ENCODE measurements at regions not wholly inside any gene's neighbourhood (a gene's known extent, or its start where the extent isn't known, plus 50 kb on each side); places are given as distances from the start of the nearest gene placed in this dataset.
"Not testable (repeated sequence)": the region's sequence is repeated elsewhere in the genome, so short reads cannot be mapped to it uniquely, and the experiment has no call there.

DNA sequence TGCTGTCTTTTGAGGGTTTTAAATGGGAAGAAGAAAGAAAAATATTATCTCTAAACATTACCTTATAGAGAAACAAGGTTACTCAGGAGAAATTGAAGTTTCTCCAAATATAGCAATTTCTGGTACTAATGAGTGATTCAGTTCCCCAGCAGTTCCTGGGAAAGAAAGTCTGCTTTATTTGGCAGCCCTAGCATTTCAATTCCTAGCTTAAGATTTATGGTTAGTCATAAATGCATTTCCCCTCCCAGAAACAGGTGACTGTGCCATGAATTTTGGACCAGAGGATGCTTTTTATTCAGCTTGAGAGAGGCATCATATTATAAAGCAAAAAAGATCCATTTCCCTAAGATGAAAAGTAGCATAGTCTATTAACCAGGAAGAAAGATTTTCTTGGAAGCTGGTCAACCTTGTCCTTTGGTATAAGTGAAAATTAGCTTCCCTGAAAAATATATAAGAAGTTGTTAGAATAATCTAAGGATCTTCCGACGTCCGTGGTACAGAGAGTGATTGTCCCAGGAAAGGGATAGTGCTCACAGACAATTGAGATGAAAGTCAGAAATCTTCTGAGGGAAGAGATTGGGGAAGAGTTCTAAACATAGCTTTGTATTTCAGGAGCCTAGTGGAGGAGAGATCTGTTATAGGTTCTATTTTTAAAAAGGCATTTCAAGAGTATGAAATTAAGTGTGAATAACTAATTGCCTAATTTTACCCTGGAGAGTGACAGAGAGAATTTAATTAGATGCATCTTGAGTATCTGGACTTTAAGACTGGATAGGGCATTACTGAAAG lies 164.9 kb downstream of the ESM1 start:
- no peak for DNase-seq

DNA sequence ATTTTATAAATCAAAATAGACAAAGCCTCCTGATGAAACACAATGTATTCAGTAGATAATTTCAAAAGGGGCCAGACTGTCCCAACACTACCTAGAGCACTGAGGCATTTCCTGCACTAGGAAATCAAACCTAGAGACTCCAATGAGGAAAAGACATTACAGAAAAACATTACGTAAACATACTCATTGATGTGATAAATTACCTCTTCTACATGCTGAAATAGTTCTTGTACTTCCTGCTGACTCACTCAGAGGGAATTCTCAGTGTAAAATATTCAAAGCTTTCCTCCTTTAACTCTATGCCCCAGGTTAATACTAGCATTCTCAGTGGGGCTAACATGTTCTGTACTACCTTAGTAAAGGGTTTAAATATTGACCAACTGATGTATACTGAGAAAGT lies 178.0 kb downstream of the ESM1 start:
- DNase-seq: no peak

DNA sequence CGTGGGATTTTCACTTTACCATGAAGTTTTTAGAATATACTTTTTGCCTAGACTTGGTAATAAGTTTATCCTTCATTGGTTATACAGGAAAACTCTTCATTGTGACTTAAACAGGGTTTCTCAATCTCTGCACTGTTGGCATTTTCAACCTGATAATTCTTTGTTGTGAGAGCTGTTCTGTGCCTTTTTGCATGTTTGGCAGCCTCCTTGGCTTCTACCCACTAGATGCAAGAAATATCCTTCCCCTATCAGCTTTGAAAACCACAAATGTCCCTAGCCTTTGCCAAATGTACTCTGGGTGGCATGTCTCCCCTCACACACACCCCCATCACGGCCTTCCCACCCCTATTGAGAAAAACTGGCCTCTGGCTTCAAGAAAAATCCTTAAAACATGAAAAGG lies 180.9 kb downstream of the ESM1 start:
- DNase-seq: no peak

DNA sequence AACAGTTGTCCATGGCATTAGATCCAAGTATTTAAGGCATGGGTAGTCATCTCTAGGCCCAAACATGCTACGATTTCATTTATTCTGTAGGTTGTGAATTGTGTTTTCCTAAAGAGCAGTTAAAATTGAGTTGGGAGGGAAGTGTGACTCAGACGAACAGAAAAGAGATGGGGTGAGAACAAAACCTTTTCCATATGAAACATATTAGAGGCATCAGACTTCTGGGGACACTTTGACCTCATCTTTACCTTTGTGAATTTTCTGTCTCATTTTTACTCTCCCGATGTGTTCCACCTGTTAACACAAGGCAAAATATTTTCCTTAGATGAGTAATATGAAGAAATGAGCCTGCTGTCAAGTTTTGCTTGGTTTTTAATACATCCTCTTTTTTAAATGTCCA lies 181.3 kb downstream of the ESM1 start:
- no peak for DNase-seq

DNA sequence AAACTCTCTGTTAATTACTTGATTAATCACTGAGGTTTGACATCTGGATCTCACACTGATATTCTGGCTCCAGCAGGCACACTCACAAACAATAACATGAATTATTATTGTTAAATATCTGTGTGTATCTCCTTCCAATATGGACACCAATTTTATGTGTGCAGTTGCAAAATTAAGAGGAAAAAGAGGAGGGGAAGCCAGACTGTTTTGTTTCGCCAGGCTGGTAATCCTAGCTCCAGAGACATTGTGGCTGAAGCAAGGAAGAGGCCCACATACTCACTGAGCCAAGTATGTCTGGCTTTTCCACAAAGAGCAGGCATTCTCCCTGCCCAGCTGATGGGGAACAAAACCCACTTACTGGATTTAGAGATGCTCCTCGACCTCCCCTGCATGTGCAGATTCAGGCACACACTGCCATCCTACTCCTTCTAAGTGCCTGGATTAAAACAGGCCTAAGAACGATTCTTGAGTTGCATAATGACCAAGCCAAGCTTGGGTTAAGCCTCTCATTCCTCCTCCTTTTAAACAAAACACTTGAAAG lies 181.9 kb downstream of the ESM1 start:
- DNase-seq: no peak

DNA sequence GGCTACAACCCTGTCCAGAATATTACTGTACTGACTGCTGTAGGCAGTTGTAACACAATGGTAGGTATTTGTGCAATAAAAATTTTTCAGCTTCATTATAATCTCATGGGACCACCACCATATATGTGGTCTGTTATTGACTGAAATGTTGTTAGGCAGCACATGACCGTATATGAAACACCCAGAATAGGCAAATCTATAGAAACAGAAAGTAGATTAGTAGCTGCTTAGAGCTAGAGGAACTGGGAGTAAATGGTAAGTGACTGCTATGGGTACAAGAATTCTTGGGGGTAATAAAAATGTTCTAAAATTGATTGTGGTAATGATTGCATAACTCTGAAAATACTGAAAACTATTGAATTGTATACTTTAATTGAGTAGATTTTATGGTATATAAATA lies 185.7 kb downstream of the ESM1 start:
- no peak for DNase-seq

DNA sequence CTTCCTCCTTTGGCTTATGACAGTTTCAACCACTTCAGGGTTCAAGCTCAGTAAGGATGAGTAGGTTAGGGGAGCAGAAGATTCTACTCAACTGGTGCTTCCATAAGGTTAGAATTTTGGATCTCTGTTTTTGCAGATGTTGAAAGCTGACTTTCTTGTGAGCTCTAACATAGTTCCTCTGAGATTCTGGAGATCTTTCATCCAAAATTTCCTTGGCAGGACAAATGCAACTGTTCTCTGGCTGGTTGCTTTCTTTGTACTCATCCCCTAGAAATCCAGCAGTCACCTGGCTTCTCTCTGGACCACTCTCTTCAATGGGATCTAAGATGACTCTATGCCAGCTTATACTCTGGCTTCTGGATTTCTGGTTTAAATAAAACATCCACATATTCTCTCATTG lies 189.6 kb downstream of the ESM1 start:
- no peak for DNase-seq

DNA sequence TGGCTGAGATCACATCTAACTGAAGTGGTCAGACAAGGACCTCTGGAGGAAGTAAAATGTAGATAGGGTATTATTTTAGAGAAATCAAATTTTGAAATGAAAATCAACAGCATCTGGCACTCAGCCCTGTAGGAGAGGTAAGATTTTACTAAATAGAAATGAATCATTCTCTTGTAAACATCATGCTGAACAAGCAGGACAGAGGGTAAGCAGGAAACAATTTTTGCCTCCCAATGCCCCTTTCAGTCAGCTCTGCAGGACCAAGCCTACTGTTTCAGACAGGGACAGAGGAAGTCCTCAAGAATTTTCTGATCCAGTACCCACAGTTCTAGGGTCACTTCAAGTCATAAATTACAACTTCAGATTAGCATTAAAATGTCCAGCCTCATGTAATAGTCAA lies 190.1 kb downstream of the ESM1 start:
- DNase-seq: no peak

DNA sequence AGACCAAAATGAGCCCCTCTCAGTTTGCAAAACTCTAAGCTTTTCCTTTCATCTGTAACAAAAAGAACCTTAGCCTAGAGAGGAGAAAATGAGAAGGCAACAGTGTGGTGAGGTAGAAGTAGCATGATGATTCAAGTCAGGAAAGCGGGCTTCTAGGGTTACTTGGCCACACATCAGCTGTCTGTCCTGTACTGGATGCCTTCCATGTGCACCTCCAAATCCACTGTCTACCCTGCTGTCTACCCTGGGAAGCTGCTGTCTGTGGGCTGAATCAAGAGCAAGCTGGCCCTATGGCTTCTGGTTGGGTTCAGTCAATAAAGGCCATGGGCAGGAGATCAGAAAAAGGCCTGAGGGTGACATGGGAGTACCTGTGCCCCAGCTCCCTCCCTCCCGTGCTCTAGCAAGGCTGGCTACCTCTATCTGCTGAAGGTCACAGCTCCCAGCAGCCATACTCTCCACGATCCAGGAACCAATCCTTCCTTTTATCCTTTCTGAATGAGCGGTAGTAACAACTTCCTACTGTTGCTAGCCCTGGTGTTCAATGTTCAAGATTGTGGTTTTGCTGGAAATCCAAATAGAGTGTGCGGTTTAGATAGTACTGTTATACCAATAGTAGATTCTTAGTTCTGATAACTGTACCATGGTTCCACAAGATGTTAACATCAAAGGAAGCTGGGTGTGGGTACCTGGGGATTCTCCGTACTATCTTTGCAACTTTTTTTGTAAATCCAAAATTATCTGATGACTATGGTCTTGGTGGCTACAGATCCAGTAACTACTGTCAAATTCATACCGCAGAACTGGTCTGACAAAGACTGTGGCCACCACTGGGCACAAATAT lies 191.0 kb downstream of the ESM1 start:
- no peak for DNase-seq

DNA sequence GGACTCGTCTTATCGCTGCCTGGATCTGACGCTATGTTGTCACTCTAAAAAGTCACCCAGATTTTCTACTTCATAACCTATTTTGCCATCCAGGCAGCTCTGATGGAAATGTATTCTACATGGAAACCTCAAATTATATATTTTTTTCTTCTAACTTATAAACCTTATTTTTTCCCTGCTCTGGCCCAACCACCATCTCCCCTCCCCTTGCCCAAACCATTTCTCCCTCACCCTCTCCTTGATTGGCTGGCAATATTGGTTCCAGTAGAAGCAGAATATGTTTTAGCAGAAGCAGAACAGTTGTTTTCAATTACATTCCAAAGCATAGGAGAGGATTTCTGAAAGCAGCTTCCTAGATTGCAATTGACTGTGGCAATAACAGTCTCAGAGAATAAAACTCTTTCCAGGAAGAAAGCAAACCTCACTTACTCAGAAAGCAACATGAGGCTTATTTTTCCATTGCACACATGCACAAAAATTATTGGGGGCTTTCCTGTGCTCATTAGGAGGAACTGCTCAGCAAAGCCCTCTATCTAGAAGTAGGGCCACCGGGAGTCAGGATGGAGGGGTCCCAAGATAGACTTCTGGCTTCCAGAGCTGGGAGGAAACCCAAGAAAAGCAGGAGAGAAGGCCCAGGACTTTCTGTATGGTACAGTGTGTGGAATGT lies 191.8 kb downstream of the ESM1 start:
- no peak for DNase-seq

DNA sequence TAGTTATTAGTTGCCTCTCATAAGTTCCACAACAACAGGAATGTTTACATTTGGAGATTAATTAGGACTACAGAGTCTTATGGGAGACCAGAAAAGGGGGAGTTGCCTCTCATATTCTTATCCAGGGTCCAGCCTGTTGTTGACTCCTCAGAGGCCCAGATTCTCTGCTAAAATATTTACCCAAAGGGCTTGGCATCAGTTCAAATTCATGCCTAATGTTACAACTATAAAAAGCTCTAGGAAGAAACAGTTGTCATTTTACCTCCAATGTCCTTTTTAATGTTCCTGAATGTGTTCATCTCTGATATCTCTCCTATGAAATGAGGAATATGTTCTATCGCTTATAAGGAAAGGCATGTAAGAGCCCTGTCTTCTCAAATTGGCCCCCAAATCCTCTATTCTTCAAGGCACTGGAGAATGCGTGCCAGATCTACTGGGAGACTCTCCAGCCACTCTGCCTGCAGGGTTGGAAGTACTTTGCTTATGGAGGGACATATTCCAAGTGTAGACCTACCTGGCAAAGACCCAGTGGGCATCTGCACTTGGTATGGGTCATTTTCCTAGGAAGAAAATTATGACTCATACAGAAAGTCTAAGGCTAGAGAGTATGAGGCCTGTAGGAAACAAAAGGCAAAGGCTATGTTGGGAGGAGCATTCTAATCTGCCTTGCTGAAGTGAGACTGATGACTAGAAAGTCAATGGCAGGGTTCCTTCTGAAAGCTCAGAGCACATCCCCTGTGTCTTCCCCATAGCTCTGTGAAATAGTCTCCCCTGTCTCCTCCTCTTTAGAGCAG lies 192.6 kb downstream of the ESM1 start:
- no peak for DNase-seq

DNA sequence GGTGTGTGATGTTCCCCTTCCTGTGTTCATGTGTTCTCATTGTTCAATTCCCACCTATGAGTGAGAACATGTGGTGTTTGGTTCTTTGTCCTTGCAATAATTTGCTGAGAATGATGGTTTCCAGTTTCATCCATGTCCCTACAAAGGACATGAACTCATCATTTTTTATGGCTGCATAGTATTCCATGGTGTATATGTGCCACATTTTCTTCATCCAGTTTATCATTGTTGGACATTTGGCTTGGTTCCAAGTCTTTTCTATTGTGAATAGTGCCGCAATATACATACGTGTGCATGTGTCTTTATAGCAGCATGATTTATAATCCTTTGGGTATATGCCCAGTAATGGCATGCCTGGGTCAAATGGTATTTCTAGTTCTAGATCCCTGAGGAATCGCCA lies 197.5 kb downstream of the ESM1 start:
- DNase-seq: not testable (repeated sequence)

DNA sequence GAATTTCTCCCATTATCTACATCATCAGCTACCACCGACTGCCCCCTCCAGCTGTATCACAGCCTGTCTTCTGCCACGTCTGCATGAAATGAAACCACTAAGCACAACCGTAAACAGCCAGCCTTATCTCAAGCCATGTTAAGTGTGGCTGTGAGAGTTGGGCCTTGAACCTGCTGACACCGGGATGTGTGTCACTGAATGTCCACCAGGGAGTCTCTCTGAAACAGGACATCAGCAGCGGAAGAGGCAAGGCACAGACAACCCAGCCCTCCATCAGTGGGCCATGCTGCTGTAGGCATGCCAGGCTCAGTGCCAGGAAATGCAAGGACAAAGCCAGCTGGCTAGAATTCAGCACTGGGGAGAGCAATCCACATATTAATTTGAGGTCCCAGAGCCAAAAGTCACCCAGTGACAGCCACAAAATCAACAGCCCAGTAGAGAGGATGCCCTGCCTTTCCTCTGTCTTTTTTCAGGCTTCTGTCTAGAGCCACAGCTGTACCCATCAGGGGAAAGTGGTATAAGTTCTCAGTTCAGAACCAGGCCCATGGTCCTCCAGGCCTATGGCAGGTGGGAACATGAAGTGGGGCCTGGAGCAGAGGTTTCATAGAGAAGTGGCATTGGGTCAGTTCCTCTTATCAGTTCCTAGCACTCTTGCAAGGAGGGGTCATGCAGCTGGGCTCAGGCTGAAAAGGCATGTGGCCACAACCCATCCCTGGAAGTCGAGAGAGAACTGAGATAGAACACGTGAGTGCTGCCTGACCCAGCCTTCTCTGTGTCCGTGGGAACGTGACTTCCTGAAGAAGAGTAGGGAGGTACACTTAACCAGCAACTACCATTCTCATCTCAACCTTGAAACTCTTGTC lies 199.4 kb downstream of the ESM1 start:
- DNase-seq: no peak

DNA sequence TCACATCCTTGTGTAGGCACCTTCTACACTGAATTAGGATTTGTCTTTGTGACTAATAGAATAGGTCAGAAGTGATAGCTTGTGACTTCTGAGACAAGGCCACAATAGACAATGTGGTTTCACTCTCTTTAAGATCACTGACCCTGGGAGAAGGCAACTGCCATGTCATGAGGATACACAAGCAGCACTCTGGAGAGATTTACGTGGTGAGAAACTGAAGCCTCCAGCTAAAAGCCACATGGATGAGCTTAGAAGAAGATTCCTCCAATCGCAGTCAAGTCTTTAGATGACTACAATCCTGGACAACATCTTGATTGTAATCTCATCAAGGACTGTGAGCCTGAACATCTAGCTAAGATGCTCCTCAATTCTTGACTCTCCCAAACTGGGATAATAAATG lies 206.6 kb downstream of the ESM1 start:
- DNase-seq: no peak

DNA sequence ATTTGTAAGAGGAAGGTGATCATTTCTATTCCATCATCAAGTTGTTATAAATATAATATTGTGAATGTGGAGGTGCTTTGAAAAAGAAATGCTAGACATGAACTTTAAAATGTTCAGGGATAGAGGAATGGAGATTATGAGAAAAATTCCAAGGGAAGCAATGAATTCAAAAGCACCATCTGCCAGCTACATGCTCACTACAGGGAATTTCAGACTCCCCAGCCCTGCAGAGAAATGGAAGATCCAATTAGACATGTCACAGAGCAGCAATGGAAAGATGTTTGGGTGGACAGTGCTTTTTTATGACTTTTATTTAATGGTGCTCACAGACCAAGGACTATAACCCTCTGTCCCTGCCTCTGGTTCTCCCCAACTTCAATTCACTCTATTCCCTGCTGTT lies 209.7 kb downstream of the ESM1 start:
- no peak for DNase-seq

DNA sequence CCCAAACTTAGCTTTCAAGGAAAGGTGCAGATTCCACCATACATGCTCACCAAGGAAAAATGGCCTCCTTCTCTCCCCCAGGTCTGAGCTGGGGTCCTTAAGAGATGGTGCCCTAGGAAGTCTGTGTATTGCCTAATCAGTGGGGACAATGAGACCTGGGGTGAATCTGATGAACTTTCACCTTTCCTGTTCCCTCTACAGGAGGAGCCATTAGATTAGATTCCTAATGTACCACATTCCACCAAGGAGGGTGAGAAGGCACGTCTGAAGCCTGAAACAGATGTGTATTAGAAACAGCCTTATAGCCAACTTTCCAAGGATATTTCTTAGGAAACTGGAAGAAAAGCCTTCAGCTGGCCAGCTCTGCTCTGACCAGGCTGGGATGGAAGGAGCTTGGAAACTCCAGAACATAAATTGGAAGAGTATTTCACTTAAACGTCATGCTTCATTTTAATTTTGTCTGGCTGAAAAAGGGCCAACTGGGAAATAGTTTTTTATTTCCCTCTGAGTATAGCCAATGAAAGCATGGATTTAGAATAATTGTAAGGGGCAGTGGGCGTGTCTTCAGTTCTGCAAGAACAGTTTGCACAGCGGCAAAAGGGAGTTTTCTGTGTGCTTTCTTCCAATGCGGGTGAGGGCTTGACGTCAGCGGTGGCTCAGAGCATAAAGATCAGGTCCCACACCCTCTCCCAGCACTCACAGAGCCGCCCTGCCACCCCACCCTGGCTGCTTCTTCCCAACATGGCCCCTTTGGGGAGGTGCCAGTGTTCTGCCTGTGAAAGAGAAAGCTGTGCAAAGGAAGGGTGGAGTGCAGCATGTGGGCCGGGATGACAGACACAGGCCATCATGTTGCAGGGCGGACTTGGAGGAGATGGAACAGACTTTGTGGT lies 210.9 kb downstream of the ESM1 start:
- no peak for DNase-seq

DNA sequence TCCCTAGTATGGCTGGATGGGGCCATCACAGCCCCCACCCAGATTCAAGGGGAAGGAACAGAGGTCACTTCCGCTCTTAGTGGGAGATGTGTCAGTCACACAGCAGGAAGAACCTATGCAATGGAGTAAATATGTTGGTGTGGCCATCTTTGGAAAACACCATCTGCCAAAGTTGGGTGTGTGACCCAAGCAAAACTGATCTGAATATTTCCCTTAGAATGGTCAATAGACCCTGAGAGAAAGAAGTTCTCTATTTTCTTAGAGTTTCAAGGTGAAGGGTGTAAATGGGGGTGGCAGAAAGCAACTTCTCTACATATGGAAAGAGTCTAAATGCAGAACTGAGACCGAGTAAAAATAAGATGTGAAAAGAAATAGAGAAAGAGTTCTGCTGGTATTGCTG lies 212.7 kb downstream of the ESM1 start:
- no peak for DNase-seq

DNA sequence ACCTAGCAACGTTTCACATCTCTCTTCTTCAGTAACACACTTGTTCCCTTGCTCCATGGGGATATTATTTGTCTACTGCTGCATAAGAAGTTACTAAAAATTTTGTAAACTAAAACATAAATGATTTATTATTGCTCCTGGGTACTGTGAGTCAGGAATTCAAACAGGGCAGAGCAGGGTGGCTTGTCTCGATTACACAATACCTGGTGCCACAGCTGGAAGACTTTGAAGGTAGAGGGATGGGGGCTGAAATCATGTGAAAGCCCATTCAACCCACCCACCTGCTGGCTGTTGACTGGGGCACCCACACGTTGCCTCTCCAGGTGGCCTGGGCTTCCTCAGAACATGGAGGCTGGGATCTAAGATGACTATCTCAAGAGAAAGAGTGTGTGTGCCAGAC lies 213.2 kb downstream of the ESM1 start:
- DNase-seq: no peak

DNA sequence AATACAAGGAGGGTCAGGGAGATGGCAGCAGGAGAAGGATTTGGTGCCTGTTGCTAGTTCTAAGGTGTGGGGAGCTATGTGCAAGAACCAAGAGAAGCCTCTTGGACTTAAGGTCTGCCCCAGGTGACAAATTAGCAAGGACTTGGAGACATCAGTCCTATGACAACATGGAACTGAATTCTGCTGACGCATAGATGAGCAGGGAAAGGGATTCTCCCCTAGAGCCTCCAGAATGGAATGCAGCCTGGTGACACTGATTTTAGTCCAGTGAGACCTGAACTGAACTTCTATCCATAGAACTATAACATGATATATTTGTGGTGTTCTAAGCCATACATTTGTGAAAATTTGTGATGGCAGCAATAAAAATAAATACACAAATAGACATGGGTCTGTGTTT lies 215.6 kb downstream of the ESM1 start:
- no peak for DNase-seq

DNA sequence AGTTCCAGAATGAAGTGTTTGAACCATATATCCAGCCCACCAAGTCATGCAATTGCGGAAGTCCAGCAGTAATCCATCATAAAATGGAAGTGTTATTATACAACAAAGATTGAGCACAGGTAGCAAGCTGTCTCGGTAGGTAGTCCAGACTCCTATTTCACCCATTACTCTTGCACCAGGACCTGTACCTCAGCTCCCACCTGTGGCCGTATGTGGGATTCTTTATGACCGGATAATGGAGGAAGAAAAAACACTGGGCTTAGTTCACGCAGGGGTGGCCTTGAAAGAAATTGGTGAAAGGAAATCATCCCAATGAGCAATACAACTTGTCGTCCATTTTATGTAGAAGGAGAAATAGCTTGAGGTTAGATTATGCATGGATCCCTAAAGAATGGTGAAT lies 216.3 kb downstream of the ESM1 start:
- no peak for DNase-seq

DNA sequence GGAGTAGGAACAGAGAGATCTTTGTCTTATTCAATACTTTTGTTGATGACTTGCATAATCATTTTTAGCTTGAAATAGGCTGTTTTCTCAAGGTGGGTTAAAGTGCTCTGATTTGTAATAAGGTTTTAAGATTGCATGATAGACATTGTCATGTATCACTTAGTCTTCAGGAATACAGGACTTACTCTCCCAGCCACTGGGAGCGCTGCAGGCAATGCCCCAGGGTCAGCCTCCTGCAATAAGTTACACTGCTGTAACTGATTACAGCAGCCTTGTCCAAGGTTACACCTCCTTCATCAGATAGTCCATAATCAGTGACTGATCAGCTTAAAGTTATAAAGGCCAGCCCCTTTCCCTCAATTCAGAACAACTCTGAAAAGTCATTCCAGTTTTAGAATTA lies 218.6 kb downstream of the ESM1 start:
- no peak for DNase-seq
